ENCODE measurements at regions not wholly inside any gene's neighbourhood (a gene's known extent, or its start where the extent isn't known, plus 50 kb on each side); places are given as distances from the start of the nearest gene placed in this dataset.
"Not testable (repeated sequence)": the region's sequence is repeated elsewhere in the genome, so short reads cannot be mapped to it uniquely, and the experiment has no call there.

- no peak for DNase-seq
Measured at GRCh38 chr2:82355622-82356021, 2051.1 kb upstream of the LRRTM1 start.

- no peak for DNase-seq
Measured at GRCh38 chr2:82345910-82346309, 2041.4 kb upstream of the LRRTM1 start.

GRCh38 chr2:82344670-82345069 is 2040.1 kb upstream of the LRRTM1 start:
- no peak for DNase-seq

- DNase-seq, result no peak
Measured at GRCh38 chr2:82342356-82342755, 2037.8 kb upstream of the LRRTM1 start.

- DNase-seq, result no peak
Measured at GRCh38 chr2:82340578-82341053, 2036.1 kb upstream of the LRRTM1 start.

DNA sequence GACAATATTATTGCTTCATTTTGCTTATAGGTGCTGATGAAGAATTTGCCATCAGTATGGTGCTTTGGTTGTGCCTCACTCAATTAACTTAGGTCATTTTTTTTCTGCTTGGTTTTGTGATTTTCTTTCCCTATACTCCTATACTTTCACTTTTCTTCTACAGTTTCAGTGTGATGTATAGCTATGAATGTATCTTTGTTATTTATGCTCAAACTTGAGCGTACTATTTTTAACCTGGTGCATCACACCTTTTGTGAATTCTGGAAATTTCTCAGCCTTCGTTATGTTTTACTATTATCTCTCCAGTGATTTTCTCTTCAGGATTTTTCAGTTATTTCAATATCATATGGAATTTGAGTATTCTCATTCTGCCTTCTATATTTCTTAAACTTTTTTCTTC is 2035.3 kb upstream of the LRRTM1 start:
- no peak for DNase-seq

DNA sequence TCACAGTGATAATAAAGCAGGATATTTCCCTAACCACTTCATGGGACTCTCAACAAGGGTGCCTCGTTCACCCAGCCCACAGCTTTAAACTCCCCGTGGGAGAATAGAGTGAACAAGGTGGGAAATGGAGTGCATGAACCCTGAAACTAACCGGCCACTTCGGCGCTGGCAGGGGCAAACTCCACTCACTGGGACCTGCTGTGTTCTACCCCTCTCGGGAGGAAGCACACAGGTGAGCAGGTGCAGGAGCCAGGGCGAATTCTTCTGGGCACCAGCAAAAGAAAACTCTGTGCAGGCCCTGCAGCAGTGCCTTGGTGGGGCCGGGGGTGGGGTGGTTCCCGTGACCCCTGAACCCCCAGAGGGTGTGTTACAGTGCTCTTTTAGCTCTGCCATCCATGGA is 2029.1 kb upstream of the LRRTM1 start:
- DNase-seq, result no peak

GRCh38 chr2:82330155-82330554 is 2025.6 kb upstream of the LRRTM1 start:
- DNase-seq, result no peak

GRCh38 chr2:82326180-82326767 is 2021.7 kb upstream of the LRRTM1 start:
- DNase-seq, result not testable (repeated sequence)

GRCh38 chr2:82320296-82320695 is 2015.7 kb upstream of the LRRTM1 start:
- DNase-seq, result no peak

DNA sequence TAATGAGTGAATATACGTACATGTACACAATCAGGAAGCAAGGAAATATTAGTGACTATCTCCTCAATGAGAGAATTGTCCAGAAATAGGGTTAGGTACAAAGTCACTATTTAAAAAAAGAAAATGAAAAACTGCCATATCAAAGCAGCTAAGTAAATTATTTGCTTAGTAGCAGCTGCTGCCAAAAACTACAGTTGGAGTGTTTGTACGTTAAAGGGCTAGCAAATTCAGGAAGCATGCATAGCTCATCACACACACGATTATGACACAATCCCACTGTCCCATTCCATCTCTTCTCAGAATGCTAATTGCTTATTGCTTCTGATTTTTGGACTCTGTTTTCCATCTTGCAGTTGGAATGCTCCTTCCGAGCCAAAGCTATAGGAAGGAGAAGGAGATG is 2012.5 kb upstream of the LRRTM1 start:
- peak; percentile 88 for DNase-seq

DNA sequence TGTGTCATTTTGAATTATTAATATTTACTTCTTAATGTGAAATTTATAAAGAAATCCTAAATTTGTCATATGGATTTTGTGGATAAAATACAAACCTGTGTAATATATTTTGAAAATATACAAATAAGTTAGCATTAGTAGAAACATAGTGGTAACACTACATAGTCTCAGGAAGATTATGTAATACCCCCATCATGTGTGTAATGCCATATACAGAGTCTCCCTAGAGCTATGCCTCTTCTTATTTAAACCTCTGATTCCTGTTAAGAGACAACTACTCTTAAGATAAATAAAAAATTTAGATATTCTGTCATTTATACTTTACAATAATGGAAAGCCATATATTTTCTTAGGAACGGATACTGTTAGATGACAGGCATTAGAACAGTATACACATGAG is 2012.0 kb upstream of the LRRTM1 start:
- no peak for DNase-seq

DNA sequence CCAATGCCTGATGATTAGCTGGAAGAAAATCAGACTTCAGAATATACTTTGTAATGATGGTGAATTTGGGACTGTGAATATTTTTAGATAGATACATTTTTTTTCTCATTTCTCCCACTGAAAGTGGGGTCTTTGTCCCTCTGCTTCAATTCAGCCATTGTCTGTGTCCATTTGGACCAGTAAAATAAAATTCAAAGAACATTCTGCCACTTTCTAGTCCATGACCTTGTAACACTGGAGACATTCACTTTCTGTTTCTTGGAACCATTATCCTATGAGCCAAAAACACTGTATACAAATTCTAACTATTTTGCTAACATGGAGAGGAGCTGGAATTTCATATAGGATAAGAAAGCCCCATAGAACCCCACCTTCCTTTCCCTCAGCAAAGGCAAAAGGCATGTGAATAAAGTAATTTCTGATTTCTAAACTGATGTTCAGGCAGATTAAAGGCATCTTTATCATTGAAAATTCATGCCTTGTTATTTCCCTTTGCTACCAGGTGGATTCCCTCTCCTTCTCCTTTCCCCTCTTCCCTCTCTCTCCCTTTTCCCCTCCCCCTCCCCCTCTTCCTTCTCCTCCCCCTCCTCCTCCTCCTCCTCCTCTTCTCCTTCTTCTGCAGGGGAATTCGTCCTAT is 2010.4 kb upstream of the LRRTM1 start:
- DNase-seq, result no peak

GRCh38 chr2:82307511-82307910 is 2003.0 kb upstream of the LRRTM1 start:
- no peak for DNase-seq

DNA sequence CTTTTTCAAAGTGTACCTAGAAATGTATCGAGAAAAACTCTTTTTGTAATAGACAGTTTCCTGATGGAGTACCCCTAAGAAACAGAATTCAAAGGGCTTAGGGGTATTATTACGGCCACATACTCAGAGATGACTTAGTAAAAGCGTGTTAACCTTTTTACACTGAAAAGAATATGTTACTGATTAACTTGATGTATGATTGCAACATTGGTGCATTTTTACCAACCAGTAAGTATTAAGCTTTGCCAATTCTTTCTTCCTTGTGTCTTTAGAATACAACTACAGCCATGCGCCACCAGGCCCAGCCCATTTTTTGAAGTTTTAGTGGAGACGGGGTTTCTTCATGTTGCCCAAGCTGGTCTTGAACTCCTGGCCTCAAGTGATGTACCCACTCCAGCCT is 1997.0 kb upstream of the LRRTM1 start:
- DNase-seq, result no peak

DNA sequence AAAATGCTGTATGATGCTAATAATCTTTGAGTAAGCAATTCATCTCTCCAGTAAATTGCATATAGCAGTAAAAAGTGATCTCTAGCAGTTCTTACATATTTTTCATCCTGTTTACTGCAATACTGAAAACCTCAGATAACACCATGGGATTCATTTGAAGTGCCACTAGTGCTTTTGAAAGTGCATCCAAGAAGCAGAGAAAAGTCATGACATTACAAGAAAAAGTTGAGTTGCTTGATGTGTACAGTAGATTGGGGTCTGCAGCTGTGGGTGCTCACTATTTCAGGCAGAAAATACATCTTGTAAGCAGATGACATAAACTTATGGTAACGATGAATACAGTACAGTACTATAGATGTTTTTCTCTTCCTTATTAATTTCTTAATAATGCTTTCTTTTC is 1984.9 kb upstream of the LRRTM1 start:
- no peak for DNase-seq

GRCh38 chr2:82283075-82283474 is 1978.5 kb upstream of the LRRTM1 start:
- DNase-seq, result no peak

DNA sequence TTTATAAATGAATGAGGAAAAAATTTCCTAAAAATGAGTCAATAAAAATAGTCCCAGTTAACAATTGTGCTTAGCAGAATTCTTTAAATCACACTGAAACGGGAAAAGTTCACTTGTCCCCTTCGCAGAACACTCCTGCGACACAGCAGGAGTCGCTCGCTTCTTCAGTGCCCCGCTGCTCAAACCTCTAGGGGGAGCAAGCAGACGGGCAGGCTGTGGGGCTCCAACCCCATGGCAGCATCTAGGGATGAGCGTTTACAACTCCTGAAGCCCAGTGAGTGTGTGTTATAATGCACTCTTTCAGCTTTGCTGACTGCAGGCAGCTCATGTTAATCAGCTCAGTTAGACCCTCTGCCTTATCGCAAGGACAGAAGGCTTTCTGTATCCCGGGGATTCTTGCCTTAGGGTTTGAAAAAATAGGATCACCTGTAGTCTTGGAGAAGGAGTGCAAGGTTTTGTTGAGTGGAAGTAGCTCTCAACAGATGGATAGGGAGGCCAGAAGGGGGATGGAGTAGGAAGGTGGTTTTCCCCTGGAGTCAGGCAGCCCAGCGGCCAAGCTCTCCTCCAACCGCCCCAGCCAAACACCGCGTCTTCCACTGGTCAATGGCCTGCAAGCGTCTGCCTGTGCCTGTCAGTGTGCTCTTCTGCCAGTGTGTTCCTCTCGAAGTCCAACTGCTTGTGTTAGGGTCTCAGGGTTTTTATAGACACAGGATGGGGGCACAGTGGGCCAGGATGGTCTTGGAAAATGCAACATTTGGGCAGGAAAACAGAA is 1977.7 kb upstream of the LRRTM1 start:
- DNase-seq, result no peak

DNA sequence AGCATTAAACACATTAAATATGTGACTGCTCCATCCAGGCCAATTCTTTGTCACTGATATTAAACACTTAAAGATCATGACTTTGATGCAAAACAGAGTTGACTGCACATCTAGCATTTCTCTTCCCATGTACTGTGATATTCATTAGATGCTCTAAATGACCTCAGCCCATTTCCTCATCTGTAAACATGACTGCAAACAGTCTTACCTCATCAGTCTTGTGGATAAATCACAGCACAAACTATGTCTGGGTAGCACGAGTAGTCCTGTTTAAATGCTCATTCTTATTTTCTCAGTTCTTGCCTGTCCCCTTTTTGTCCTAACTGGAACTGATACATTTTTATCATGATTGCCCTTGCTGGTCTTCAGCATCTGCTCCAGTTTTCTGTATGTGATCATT is 1974.8 kb upstream of the LRRTM1 start:
- DNase-seq, result no peak

- no peak for DNase-seq
Measured at GRCh38 chr2:82278416-82278815, 1973.9 kb upstream of the LRRTM1 start.

DNA sequence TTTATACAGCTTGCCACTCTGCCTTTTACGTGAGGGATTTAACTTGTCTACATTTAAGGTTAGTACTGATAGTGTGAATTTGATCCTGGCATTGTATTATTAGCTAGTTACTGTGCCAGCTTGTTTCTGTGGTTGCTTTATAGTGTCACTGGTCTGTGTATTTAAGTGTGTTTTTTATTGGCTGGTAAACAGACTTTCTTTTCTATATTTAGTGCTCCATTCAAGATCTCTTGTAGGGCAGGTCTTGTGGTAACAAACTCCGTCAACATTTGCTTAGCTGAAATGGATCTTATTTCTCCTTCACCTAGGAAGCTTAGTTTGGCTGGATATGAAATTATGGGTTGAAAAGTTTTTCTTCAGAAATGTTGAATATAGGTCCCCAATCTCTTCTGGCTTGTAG is 1971.0 kb upstream of the LRRTM1 start:
- DNase-seq, result no peak

GRCh38 chr2:82268446-82268845 is 1963.9 kb upstream of the LRRTM1 start:
- no peak for DNase-seq

DNA sequence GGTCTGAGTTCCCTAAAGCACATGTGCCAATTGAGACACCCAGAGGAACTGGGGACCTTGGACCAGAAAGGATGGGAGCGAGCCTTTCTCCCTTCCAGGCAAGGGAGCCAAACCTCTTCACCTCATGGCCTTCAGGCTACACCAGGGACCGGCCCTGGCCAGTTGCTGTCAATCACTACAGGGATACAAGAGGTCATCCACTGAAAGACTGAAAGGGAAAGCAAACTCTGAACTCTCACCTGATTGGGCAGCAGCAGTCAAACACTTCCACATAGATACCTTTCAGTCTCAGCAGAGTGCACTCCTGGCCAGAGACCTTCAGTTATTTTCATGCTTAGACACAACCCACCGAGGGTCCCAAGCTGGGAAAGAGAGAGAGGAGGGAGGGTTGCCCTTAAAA is 1956.0 kb upstream of the LRRTM1 start:
- DNase-seq, result no peak

GRCh38 chr2:82259551-82259950 is 1955.0 kb upstream of the LRRTM1 start:
- DNase-seq, result no peak
